Right hindlimb (tissue), 1 donor: ENCODE measurements at regions not wholly inside any gene's neighbourhood (a gene's known extent, or its start where the extent isn't known, plus 50 kb on each side); places are given as distances from the start of the nearest gene placed in this dataset.

Experiments used
- DNase-seq: peaks from one replicate; pipeline ENCODE4 v3.0.0-alpha.2; 2018

DNA sequence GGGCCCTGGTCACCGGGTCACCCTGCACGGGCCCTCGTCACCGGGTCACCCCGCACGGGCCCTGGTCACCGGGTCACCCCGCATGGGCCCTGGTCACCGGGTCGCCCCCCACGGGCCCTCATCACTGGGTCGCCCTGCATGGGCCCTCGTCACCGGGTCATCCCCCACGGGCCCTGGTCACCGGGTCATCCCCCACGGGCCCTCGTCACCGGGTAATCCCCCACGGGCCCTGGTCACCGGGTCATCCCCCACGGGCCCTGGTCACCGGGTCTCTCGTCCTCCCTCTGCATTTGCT is 77.6 kb downstream of the RIPK4 start:
- no peak for DNase-seq

DNA sequence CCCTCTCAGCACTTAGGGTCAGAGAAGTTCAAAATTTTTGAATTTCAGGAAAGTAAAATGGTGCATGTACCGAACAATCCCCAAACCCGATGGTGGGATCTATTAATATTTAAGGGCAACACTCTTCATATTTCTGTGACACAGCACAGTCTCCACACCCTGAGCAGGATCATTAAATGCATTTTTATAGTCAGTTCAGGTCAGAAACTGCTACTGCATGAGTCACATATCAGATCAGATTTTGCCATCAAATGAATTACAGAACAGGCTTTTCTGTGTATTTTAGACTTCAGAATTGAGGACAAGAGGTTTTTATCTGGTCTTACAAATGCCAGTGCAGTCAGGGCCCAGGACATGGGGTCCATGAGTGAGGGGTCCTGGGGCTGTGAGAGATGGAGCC is 79.2 kb downstream of the RIPK4 start:
- DNase-seq, result no peak

DNA sequence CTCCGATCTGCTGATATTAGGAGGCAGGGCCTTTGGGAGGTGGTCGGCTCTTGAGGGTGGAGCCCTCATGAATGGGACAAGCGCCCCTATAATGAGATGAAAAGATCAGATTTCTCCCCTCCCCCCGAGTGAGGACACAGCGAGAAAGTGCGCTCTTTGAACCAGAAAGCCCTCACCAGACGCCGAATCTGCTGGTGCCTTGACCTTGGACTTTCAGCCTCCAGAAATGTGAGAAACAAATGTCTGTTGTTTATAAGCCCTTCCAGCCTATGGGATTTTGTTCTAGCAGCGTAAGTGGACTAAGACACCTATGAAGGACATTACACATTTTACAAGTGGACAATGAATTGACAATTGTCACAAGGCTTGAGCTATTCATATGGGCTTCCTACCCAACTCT is 80.2 kb downstream of the RIPK4 start:
- no peak for DNase-seq

DNA sequence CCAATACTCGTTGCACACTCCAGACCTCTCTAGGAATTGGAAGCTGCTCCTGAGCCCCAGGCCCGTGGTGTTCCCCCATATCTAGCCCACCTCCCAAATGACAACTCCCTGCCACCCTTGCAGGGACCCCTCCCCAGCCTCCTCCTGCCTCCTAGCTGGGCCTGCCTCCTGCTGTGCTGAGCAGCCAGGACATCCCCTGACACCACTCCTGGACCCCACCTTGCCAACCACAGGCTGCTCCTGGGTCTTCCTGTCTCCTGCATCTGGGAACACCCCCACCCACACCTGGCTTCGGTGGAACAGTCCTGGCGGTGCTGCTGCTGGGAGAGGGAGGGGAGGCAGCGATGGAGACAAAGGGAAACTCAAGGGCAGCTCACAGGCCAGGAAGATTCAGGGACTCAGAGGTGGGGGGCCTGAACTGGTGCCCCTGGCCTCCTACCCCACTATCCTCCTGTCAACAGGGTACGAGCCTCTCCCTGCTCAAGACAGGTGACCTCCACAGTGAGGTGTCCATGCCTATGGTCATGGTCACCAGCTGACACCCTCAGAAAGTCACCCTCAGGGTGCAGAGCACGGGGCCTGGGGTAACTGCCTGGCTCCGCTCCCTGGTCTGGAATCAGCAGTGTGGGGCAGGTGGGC is 81.2 kb downstream of the RIPK4 start:
- DNase-seq, result no peak

DNA sequence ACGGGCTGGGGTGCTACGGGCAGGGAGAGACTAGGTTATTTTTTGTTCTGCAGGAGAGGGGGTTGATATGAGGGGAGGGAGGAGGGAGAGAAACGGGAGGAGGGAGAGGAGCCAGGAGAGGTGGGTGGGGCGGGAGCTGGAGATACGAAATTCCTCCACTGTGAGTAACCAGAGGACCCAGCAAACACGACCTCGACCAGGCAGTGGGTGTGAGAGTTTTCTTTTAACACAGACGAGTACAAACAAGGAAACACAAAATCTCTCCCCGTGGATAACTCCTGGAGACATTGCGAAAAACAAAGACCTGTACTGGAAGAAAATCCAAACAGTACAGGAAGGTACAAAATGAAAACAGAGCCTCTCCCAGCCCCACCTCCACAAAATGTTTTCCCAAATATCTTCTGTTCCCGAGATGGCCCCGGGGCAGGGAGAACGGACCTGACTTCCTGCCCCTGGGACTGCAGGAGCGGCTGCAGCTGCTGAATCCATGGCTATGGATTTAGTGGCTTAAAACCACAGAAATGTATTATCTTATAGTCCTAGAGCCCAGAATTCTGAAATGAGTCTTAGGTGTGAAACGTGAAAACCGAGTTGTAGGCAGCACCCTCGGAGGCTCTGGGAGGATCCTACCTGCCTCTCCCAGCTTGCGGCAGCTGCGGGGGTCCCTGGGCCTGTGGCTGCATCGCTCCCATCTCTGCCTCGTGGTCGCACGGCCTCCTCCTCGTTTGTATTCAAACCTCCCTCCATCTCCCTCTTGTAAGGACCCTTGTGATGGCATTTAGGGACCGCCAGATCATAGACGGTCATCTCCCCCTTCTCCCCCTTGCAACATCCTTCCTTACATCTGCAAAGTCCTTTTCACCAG is 82.2 kb downstream of the RIPK4 start:
- DNase-seq, result peak; percentile 19

DNA sequence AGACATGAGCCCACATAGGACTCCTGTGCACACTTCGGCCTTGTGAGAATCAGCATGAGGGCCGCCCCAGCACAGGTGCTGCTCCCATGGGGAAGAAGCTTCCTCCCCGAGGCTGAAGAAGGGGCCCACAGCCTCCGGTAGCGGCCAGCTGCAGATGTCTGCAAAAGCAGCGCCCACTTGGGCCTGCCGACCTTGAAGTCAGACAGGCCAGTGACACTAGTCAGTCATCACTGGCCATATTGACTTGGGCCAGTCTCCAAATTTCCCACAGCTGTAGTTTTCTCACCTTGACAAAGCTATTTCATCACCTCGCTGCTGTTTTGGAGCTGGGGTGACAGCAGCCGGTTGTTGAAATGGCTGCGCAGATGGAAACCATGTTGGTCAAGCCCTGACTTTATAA is 83.0 kb downstream of the RIPK4 start:
- peak; percentile 15 for DNase-seq

DNA sequence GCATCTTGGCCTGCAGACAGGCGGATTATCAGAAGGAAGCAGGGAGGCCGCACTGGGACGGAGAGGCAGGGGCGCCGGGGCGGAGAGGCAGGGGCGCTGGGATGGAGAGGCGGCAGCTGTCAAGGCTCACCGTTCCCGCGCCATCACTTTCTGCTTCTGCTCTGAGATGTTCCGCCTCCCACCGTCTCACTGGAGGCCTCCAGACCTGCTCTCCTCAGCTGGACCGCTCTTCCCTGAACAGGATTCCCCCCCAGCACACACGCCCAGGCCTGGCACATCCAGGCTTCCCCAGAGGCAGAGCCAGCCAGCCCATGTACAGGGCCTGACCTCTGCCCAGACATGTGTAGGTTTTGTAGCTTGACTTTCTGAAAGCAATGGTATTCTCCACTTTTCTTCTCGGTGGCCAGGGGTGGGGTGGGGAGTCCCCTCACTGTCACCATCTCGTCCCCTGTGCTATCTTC is 84.1 kb downstream of the RIPK4 start:
- DNase-seq, result peak; percentile 11

DNA sequence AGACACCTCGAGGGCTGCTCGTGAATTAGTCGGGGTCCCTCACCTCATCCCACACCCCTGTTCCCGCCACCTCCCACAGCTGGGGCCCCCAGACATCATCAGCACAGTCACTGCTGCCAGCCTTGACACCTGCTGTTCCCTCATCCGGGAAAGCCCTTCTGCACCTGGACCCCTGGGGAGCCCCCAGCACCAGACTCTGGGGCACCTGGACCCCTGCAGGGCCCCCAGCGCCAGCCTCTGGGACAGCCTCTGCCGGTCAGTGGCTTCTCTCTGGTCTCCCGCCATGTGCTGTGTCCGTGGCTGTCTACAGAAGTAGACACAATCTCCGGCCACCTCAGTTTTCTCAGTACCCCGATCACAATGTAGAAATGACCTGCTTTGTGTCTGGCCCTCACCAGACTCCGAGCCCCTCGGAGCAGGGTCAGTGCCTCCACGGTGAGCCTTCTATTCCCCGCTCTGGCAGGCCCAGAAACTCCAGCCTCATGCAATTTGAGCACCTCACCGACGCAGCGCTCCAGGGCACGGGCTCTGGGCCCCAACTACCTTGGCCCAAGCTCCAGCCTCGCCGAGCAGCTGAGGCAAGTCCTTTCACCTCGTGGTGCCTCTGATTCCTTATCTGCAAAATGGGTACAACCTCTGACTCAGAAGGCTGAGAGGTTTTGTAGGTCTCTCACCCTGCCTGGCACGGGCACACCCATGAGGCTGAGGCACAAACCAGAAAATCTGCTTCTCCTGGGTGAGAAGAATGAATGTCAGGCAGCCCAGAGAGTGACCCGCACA is 84.7 kb downstream of the RIPK4 start:
- peak; percentile 15 for DNase-seq

DNA sequence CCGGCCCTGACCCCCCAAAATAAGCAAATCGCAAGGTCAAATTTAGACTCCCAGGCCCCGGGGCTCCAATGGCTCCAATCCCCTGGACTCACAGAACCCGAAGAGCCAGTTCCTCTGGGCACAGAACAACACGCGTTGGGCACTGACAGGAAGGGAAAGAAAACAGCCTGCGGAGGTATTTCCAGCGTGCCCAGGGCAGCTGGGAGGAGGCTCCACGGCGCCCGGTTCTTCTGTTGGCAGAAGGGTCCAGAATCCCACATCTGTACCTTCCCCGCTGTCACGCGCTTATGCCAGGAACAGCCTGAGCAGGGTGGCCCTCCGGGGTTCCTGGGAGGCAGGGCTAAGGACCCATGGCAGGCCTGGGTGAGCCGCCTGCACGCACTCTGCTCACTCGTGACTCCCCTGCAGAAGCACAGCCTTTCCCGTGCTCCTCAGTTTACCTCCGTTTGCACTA is 85.5 kb downstream of the RIPK4 start:
- no peak for DNase-seq

DNA sequence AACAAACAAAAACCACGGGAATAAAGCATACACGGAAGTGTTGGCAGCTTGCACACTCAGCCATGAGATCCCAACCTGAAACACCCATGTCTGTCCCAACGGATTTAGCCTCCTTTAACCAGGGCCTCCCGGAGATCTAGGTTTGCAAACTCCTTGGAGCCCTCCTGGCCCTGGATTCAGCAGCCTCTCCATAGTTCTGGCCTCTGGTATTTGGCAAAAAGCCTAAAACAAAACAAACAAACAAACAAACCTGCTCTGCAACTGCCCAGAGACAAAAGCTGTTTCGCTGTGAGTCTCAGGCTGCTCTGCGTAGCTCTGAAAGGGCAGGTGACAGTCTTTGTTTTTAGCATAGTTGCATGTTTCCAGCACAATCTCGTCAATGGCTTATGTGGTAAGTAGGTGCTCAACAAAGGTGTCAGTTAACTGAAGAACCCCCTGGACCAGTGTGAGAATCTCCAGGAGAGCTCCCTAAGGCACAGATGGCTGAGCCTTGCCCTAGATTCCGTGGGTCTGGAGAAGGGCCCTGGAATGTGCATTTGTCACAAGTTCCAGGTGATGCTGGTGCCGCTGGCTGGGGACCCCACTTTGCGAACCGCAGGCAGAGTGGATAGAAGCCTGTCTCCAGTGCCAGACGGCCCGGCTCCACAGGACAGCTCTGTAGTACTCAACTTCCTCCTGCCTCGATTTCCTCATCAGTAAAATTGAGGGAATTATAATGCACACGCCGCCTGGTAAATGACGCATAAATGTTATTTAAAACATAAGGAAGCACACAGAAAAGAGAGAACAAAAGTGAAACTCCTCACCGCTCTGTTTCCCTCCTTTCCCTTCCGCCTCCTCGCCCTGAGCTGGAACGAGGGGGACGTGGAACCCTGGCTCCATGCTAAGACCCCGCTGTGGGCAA is 86.2 kb downstream of the RIPK4 start:
- peak; percentile 7 for DNase-seq

DNA sequence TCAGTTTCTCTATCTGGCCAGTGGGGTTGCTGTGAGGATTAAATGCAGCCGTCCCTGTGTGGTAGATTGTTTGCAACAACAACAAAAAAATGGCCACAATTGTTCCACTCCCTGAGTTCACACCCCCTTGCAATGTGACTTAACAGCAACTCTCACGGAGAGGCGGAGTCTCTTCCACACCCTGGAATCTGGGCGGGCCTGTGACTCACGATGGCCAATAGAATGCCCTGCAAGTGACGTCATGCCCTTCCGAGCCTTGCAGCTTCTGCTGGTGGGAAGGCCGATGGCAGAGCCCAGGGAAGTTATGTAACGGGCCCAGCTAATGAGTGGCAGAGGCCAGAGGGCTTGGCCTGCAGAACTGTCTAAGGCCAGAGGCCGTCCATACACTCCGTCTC is 87.9 kb downstream of the RIPK4 start:
- DNase-seq, result peak; percentile 91

DNA sequence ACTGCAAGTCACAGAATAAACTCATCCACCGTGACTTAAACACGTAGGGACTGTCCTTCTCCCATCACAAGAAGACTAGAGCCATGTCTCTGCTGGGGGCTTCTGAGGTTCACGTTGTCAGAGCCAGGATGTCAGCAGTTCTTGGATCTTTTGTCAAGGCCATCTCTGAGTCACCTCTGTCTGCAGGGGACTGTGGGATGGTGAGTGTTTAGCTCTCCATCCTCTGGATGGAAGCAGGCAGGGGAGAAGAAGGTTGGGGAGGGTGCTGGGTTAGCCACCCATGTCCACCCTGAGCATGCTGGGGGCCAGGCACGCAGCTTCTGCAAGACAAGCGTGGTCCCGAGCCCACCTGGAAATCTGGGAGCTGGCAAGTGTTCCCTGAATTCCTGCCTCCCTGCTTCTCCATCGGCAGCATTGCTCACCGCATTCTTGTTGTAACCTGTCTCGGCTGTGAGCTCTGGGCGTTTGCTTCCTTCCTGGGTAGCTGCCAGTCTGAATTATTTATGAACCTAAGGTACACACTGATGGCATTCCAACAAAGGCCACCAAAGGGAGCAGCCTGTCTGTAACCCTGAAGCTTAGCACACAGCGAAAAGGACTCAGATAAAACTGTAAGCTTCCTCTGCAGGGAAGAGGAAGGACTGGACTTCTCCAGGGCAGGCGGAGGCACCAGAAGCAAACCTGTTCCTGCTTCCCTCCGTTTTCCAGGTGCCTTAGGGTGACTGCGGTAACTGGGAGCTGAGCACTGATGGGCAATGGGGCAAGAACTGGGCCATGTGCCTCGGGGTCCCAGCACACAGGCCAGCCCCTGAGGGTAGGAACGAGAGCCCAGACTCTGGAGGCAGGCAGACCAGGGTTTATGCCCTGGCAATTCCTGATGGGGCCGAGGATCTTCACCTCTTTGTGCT is 88.6 kb downstream of the RIPK4 start:
- DNase-seq, result peak; percentile 7

DNA sequence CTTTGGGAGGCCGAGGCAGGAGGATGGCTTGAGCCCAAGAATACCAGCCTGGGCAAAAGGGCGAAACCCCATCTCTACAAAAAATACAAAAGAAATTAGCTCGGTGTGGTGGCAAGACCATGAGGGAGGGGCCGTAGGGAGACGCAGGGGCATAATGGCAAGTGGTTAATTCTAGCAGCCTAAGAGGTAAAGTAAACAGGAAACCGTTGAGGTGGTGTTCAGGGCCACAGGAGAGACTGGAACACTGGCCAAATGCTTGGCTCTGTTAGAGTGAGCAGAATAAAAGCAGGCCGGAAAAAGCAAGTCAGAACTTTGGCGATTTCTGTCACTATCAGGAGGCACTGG is 89.2 kb downstream of the RIPK4 start:
- peak; percentile 4 for DNase-seq

DNA sequence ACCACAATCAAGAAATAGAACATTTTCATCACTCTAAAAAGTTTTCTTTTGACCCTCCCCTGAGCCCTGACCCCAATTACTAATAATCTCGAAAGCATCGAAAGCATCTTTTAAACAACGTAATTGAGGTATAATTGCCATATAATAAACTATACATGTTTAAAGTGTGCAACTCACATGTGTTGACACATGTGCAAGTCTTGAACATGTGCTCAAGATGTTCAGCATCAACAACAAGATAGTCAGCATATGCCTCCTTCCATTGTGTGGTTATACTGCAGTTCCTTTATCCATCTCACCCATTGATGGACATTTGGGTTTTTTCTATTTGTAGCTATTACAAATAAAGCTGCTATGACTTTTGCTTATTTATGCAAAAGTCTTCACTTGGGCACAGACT is 90.7 kb downstream of the RIPK4 start:
- no peak for DNase-seq

DNA sequence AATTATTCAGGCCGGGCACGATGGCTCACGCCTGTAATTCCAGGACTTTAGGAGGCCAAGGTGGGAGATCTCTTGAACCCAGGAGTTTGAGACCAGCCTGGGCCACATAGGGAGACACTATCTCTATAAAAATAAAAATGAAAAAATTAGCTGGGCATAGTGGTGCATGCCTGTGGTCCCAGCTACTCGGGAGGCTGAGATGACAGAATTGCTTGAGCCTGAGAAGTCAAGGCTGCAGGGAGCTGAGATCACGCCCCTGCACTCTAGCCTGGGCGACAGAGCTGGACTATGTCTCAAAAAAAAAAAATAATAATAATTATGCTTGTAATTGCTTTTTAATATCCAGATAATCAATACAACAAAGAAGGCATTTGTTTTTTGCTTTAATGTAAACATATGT is 91.3 kb downstream of the RIPK4 start:
- no peak for DNase-seq

DNA sequence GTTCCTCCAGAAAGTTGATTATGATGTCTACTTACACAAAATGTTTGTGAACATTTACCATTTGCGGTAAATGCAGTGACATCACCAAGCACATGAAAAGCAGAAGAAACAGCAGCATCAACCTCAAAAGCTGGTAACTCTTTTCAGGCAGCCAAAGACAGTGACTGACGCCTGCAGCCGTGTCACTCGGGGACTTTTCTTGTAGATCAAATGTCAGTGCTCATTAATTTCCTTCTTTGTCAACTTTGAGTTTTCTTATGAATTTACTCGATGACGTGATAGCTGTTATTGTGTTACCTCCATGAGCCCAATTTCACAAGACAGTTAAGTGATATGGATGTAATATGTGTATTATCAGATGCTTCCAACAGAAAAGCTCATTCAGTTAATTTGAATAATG is 92.5 kb downstream of the RIPK4 start:
- DNase-seq, result no peak

DNA sequence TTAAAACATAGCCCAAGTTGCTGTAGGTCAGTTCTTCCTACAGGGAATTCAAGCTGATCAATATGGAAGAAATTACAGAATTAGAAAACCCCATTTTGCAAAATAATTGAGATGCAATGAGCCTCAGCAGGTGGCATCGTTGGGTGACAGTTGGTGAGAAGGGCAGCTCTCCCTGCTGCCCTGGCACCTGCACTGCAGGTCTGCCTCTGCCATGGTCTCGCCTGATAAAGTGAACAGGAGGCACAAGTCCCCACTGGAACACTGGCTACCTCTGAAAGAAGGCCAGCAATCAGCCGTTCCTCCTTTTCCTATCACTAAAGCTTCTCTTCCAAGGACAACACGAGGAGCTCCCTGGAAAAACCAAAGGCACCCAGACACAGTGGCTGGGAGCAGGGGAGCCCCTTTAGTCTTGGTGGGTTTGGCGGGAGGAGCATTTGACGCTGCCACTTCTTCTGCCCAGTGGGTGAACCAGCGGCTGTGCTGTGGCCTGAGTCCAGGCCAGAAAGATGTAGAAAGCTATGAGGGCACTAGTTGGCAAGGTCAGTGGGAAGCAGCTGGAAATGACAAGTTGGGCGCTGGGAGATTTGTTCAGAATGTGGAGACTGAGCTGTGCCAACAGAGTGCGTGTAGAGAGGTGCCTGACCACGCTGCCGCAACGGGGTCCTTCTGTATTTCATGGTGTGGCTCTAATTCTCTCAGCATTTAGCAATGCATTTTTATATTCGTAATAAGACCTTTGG is 93.1 kb downstream of the RIPK4 start:
- peak; percentile 49 for DNase-seq

DNA sequence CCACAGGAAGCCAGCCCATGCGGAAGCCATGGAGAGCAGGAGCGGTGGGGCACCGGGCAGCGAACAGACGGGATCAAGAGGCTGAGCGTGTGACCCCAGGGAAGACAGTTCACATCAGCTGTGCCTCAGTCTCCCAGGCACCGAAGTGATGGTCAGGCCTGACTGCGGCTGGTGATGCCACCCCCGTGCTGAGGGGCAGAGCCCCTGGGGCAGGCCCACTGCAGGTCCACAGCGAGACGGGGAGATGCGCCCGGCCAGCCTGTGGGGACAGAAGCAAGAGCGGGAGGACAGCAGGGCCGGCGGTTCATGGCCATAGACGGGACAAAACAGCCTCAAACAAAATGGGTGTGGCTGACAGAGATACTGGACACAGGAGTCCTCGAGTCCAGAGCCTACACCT is 93.8 kb downstream of the RIPK4 start:
- no peak for DNase-seq

DNA sequence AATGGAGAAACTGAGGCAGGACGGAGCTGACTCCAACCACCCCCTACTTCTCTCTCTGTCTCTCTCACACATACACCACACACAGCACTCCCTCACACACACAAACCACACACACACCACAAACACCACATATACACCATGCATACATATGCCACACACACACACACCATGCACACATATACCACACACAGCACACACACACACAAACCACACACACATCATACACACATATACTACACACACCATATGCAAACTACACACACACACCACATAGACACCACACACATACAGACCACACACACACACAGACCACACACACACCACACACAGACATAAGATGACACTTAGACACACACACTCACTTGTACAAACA is 94.3 kb downstream of the RIPK4 start:
- DNase-seq, result no peak

DNA sequence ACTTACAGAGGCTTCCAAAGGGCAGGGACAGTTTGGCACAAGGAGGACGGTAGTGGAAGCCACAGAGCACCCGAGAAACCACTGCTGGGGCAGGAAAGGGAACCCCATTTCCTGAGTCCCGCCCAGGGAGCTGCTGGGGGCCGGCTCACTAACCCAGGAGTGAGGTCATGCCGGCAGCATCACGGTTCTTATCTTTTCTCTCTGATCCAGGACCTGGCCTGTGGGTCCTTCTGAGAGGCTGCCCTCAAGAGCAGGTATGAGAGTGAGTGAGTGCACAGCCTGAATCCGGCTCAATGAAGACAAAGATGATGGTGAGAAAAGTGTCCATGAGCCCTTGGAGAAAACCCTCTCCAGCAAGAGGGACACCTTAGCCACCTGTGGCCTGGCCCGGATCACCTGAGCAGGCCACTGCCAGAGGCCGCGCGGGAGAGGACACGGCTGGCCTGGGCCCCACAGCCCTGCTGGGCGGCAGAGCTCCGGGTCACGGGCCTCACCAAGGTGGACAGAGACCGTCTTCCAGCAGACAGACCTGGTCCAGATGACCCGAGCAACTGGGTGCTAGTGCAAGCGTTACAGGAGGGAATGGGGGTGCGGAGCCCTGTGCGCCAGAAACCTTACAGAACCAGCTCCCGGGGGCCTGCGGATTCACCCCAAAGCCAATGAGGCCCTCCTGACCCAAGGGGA is 94.9 kb downstream of the RIPK4 start:
- no peak for DNase-seq
